Dermis microvascular lymphatic vessel endothelial cell (primary cell): ENCODE measurements at regions not wholly inside any gene's neighbourhood (a gene's known extent, or its start where the extent isn't known, plus 50 kb on each side); places are given as distances from the start of the nearest gene placed in this dataset.

Experiments
- DNase-seq, 2 donors: peaks; one replicate each; pipeline versions ENCODE4 v3.0.0 to v3.0.0-alpha.2; 2010; ENCODE audit warnings: low read depth in 2 of 2

DNA sequence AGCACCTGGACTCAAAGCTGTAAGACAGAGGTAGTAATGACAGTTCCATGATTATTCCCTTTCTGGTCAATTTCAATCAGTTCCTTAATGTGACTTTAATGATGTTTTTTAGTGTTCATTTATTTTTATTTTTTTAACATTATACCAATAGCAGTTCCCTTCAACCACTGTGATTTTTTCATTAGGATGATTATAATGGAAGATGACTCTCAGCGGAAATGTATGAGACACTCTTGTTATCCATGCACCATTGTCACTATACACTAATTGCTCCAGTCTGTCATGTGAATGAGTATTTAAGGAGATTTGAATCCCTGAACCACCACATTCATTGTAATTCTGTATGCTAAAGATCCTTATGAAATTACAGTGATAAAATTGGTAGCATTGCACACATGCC, 2102.3 kb upstream of the AGA start:
- DNase-seq: no peak

DNA sequence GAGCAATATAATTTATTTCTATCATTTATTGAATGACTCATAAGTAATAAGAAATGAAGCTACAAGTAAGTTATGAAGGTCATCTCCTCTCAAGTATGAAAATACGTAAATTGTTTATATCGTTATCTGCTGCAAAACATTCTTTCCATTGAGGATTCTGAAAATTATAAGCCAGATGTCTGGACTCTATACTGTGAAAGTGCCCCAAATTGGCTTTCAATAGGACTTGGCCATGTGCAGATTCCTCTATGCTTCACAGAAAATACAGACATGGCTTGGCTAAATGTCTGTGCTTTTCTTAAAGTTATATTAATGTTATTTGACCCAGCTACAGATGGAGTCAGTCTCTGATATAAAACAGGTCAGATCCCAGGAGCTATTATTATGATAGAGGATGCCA, 2109.9 kb upstream of the AGA start:
- no peak for DNase-seq

DNA sequence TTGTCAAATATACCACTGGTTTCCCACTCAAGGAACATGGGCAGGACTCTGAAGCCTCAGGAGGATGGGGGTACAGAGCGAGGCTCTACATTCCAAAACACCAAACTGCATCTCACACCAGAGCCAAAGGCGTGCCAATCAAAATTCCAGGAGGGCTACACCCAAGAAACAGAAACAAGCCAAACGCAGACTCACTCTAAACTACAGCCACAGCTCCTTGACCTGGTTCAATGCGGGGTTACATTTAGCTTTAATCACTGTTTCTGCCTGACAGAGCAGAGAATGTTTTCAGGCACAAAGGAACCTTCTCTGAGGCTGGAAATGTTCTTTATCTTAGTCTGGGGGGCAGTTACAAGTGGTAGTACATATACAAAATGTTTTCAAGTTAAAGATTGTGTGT, 2121.5 kb upstream of the AGA start:
- DNase-seq: no peak

DNA sequence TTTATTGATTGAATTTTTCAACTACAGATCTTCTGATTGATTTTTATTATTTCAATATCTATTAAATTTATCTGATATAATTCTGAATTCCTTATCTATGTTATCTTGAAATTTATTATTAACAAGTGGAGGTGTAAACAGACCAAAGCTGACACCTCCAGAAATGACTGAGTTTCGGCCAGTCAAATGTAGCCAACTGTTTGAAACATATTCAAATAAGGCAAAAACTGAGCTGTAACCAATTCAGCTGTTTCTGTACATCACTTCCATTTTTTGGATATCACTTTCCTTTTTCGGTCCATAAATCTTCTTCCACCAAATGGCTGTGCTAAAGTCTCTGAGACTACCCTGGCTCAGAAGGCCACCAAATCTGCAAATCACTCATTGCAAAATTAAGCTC, 2127.3 kb upstream of the AGA start:
- DNase-seq: no peak

DNA sequence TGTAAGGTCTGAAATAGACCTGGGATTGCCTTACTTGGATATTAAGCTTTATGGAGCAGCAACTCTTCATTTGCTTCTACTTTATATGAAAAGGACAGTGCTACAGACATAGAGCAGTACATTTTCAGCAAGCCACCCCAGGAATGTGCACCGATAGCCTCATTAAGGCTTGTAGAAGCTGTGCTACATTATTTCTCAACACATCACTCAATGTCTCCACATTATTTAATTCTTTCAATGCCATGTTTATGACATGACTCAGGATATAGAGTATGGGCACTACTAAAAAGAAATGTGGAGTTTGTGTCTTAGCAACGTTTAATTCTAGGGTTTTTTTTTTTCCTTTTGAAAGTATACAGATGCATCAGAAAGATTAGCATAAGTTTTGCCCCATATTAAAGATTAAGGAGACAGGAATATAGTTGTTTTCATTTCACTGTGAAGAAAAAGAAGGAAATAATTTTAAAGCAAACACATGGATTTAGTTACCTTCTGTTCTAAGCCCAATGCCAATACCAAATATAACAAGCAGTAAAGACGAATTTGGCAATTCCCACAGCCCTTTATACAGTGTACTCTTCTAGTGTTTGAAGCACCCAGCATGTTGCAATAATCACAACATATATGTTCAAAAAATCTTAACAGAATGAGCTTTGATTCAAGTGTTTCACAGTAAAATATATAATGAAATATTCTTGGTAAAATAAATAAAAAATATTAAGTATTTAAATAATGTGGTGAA, 2140.1 kb upstream of the AGA start:
- no peak for DNase-seq

DNA sequence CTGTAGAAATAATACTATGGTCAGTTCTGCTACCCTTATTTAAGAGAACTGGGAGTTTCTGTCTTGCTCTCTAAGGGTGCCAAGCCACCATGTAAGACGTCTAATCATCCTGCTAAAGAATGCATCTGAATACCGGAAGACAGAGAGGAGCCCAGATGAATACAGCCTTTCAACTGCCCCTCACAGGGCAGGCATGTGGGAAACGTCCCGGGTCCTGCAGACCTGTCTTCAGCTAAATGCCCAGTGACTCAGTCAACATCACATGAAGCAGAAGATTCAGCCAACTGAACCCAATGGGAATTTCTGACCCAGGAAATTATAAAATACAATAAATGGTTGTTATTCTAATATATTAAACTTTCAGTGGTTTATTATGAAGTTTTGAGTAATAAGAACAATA, 2141.0 kb upstream of the AGA start:
- no peak for DNase-seq

DNA sequence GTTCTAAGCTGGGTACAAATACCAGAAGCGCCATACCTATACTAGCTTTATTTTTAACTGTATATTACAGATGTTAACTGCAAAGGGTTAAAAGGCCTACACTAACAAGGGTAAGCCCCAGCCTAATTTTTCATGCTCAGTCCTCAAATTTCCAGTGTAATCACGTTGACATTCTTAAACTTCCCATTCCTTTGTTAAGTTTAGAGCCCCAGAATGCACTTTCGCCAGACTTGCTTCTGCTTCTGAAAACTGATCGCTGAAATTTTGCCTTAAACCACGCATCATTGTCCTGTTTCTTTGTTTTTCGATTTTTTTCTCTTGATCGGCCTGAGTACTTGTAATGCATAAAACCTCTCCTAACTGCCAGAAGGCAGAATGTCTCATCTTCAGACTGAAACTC, 2141.9 kb upstream of the AGA start:
- no peak for DNase-seq

DNA sequence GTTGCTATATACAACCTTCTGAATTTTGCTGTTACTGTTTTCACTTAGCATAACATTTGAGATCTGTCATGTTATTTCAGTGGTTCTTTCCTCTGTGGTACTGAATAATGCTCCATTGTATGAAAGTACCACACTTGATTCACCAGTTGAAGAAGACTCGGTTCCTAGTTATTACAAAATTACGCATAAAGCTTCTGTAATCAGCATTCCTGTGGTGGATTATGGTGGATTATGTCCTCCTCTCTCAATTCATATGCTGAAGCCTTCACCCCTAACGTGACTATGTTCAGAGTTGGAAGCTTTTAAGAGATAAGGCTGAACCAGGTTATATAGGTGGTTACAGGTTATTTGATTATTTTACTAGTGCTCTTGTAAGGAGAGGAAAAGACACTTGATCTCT, 2143.5 kb upstream of the AGA start:
- DNase-seq: no peak

DNA sequence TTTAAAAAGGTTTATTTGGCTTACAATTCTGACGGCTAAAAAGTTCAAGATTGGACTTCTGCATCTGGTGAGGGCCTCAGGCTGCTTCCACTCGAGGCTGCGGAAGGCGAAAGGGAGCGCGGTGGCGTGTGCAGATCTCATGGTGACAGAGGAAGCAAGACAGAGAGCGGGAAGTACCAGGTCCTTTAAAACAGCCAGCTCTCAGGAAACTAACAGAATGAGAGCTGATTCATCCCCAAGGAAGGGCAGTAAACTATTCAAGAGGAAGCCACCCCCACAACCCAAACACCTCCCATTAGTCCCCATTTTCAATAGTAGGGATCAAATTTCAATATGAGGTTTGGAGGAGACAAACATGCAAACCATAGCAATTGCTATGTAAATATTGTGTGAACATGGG, 2144.2 kb upstream of the AGA start:
- no peak for DNase-seq

DNA sequence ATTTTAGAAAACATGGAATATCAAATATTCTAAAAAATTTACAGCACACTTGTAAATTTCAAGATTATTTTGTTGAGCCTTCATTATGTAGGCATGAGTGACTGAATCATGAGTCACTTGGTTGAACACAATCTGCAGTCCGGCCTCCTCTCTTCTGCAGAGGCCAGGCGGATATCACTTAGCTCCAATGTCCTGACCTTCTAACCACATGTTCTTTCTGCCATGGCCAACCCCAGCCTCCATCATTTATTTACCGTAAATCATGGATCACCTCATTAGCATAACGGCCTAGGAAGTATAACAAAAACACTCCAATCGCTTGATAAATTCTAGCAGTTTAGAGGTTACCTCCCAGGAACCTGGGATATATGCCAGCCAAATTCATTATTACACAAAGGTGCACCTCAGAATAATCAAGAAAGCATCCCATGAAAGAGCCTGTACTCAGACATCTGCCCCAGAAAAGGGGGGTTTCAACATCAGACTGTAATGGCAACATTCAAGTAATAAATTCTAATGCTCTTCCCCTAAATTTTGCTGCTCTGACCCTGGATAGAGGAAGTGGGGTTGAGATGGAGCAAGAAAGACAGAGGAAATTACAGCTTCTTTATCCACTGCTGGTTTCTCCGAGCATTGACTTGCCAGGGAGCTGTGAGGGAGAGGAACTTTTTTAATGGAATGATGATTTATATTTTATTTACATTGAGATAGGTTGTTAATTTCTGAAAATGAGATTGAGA, 2153.6 kb upstream of the AGA start:
- DNase-seq: no peak

DNA sequence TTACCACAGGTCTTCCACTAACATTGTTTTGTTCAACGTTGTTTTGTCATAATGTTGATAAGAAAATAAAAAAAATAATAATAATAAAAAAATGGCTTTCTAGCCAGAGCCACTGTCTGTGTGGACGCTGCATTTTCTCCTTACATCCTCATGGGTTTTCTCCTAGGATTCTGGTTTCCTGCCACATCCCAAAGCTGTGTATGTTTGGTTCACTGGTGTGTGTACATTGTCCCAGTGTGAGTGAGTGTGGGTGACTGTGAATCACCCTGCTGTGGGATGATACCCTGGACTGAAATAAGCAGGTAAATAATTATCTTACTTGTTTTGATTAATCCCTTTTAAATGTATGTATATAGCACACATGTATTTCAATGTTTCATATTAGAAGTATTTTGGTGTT, 2154.4 kb upstream of the AGA start:
- DNase-seq: no peak

DNA sequence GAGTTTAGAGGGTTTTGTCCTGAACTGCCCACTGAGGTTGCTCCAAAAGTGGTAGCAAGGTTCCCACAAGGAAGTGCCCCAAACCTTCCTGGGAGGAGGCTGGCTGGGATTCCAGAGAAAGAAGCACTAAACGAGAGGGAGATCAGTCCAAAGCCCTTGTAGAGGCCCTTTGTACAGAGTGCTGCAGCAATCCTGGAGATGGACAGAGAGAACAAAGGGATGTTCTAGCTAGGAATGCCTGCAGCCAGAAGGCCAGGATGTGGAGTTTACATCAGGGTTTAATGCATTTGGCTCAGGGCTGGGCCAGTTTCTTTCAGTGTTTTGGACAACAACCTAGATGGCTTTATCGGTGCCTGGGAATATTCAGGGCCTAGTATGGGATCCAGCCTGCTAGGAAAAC, 2155.1 kb upstream of the AGA start:
- no peak for DNase-seq

DNA sequence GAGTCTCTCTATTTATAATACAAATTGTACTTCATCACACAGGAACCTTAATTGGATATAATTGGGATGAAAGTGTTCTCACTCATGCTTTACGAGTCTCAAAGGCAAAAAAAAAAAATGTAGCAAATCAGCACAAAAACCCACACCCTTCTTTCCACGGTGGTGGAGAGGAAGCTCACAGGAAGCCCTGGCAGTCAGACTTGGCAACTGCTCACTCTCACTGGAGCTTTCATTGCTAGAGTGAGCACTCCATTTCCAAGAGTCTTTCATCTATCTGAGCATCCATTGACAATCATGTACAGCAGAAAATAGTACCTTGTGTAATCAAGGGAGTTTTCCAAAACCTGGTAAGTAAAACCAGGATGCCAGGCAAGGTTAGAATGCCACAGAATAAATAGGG, 2159.4 kb upstream of the AGA start:
- DNase-seq: no peak

DNA sequence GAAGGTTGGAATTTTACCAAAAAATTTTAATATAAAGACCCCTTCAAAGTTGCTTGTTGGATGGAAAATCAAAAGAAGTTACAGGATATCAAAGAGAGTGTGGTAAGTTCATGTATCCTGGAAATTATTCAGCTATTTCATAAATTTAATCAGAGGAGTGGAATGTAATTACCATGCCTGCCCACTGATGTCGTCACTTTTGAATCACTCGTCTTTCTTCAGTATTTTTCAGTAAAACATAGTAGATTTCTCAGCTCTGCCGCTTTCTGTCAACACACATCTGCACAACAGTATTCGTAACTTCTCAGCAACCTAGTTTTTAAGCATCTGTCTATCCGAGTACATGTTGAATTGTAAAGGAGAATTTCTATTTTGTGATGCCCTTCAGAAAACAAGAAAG, 2163.0 kb upstream of the AGA start:
- no peak for DNase-seq

DNA sequence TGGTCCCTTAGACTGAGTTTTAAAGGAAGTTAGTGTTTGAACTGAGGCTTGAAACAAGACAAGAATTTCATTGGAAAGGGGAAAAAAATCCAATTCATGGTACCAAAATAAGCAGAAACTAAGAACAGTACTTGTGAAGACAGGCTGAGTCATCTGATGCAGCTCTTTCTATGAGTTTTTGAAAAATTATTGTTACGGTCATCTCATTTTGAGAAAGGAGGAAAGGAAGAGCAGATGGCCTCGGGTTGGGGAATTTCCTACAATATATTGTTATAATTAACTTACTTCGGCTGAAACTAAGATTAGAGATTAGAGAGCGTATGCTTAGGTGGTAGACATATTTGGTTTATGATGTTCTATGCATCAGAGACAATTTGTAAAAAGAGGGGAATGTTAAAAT, 2164.8 kb upstream of the AGA start:
- DNase-seq: no peak

DNA sequence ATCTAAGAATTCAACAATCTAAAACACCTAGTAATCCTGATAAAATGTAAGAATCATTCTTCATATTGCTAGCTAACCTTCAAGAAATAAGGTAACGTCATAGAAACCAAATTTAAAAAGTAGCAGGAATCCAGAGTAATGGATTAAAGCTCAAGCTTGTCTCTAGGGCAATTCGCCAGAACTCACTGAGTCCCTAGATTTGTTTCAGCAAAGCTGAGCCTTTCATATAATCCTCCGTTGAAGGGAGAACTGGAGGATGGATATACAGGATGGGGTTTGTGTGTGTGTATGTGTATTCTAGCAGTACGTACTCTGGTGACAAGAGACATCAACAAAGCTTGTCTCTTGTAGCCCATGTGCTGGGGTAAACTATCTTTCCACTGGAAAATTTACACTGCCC, 2173.5 kb upstream of the AGA start:
- DNase-seq: no peak

DNA sequence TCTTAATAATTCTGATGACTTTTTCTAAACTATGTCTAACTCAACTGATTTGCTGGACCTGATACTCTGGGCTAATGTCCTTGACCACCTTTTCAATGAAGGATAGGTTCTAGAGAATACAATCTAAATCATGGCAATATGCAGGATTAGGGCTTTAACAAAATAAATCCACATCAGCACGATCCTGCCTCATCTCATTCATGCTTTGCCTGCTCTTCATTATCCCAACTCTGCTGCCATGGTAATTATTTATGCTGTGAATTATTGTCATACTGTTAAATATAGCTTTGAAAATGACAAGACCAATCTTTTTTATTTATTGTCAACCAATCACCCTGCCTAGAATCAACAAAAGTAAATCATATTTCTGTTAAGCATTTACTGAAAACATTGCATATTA, 2176.7 kb upstream of the AGA start:
- DNase-seq: no peak

DNA sequence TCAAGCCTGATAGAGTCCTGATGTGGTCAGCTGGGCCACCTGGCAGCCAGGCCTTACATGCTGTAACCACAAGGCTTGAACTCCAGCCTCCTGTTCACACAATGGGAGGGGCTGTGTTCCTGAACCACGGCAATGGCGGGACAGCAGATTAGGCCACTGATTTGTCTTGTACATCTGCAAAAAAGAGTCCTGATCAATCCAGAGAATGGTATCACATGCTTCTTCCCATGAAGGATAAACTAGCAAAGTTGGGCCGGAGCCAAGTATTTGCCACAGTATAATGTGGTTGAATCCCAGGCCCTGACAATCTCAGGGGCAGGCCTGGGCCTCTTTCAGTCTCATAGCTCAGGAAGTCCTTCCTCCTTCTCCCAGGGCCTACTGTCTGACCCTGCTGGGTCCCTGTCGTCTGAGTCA, 2182.5 kb upstream of the AGA start:
- no peak for DNase-seq

DNA sequence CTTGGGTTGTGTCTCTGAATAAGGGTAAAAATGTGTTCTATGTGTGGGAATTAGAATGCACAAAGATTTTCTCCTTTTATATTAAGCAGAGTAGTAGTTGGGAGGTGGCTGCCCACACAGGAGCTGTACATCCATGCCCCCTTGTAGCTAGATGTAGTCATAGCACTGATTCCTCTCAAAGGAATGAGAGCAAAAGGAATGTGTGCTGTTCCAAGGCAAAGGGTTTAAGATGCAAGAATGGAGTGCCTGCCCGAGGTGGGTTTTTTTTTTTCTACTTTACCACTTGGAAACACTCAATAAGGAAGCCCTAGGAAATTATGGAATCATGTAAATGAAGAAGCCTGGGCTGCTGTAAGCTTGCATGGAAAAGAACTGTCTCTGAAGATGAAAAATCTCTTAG, 2183.2 kb upstream of the AGA start:
- no peak for DNase-seq

DNA sequence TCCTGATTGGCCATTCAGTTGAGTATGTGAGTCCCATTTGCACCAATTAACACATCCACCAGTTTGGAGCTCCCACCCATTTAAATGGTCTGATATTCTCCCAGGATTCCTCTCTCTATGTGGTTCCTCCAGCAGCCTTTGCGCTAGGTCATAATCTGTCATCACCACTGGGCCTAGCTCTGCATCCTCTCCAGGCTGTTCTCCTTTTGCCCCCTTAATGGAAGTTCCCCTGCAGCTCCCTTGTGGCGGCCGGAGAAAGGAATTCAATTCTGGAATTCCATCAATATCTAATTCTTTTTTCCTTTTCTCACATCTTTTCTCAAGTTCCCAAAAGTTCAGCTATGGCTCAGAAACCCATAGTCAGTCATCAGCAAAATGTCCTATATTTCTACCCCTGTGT, 2184.4 kb upstream of the AGA start:
- no peak for DNase-seq

DNA sequence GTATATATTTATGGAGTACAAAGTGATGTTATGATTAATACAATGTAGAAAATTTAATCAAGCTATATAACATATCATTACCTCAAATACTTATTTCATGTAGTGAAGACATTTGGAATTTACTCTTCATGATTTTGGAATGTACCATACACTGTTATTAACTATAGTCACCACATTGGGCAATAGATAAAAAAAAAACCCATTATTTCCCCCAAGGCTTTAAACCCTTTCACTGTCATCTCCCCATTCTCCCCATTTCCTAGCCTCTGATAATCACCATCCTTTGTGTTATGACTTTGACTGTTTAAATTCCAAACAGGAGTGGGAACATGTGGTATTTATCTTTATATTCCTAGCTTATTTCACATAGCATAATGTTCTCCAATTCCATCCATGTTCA, 2189.1 kb upstream of the AGA start:
- DNase-seq: no peak

DNA sequence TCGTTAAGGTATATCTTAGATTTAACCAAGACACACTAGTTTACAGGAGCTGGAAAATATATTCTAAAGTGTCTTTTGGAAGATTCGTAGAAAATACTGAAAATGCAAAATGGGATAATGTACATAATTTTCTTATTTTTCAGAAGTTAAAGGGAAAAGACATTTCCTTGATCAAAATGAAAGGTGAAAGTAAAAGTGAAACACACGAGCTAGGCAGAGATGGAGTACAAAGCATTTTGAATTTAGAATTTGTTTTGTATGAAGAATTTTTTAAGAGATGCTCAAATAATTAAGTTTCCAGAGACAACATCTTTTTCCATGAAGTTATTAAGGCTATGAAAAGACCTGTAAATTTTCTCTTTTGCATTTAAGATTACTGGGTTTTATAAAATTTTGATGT, 2192.6 kb upstream of the AGA start:
- DNase-seq: no peak

DNA sequence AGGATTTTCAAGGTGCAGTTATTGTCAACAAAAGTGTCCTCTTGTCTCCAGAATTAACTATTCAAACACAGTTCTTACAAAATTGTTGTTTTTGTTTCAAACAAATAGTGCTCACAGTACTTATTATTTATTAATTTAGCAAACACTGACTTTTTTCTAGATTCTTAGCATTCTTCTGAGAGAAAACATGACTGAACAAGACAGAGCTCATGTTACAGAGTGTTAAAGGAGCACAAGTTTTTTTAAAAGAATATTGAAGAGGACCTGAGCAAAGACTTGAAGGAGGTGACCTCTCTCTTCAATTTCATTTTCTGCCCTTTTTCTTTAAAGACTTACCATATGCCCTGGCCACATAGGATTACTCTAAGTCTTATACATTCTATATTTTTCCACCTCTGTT, 2220.3 kb upstream of the AGA start:
- no peak for DNase-seq
